SH-SY5Y (cell line): ENCODE measurements at regions not wholly inside any gene's neighbourhood (a gene's known extent, or its start where the extent isn't known, plus 50 kb on each side); places are given as distances from the start of the nearest gene placed in this dataset.

Experiments used
- GATA2 ChIP-seq: IDR thresholded peaks from 2 replicates; pipeline ENCODE4 v1.6.1; 2011; ENCODE audit warnings: mild to moderate bottlenecking, low read depth, low read length
- GATA3 ChIP-seq: IDR thresholded peaks from 2 replicates; pipeline ENCODE4 v1.6.1; 2011; ENCODE audit warnings: low read depth, mild to moderate bottlenecking, low read length, moderate library complexity

DNA sequence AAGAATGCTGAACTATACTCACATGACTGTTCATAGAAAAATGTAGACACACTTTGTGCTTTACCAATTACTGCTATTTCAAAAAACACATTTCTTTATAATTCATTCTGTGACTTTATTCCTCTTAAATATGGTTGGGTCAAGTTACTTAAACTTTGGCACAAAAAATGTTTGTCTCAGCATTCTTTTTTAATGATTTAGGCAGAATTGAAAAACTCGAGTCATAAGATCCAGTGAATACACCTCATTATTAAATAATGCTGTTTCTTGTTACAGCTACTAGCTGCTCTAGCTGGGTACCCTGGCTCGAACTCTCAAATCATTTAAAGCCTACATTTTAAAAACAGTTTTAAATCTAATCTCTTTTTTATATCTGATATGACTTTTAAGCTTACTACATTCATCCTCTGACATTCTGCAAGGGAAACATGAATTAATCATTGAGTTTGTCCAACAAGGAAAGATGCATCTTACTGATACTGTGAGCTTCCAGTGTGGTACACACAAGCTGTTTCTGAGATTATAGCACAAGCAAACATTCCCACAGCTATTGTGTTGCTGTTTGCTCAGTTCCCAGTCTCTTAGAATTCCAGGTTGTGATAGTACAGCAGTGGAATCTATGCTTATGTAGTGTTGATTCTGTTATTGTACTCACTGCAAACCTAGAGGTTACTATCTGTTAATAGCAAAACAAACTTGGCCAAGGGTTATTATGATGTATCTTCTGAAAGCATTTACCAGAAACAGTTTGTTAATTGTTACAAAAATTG is 746.5 kb downstream of the USP25 start:
- TF ChIP-seq GATA2, result no peak
- TF ChIP-seq GATA3, result no peak
